NCI-H345 treated with DMSO at 0.1 percent for 48 hours (cell line): ENCODE measurements at regions not wholly inside any gene's neighbourhood (a gene's known extent, or its start where the extent isn't known, plus 50 kb on each side); places are given as distances from the start of the nearest gene placed in this dataset.
A peak's percentile ranks its signal among the peaks of the same experiment; 100 is the strongest.

ENCODE experiments used
- DNase-seq: peaks from one replicate; lab custom pipeline; 2025; ENCODE audit not compliant: unreplicated experiment; lab: John Stamatoyannopoulos, UW

- DNase-seq = no peak
Measured at GRCh38 chr11:19344661-19345518, 104.1 kb upstream of the E2F8 start.

- DNase-seq = no peak
Measured at GRCh38 chr11:19342036-19342435, 101.3 kb upstream of the E2F8 start.

- no peak for DNase-seq
Measured at GRCh38 chr11:19338375-19338774, 97.6 kb upstream of the E2F8 start.

GRCh38 chr11:19337779-19338178 lies 97.0 kb upstream of the E2F8 start:
- DNase-seq = no peak

- no peak for DNase-seq
Measured at GRCh38 chr11:19336331-19336730, 95.6 kb upstream of the E2F8 start.

- DNase-seq = no peak
Measured at GRCh38 chr11:19332476-19332875, 91.7 kb upstream of the E2F8 start.

- no peak for DNase-seq
Measured at GRCh38 chr11:19330416-19330815, 89.7 kb upstream of the E2F8 start.

- no peak for DNase-seq
Measured at GRCh38 chr11:19329970-19330369, 89.2 kb upstream of the E2F8 start.

- no peak for DNase-seq
Measured at GRCh38 chr11:19328586-19329311, 88.0 kb upstream of the E2F8 start.

GRCh38 chr11:19327280-19327679 lies 86.5 kb upstream of the E2F8 start:
- DNase-seq = no peak

GRCh38 chr11:19326499-19326898 lies 85.8 kb upstream of the E2F8 start:
- no peak for DNase-seq

GRCh38 chr11:19323502-19323901 lies 82.8 kb upstream of the E2F8 start:
- DNase-seq = no peak

- DNase-seq = no peak
Measured at GRCh38 chr11:19321351-19321750, 80.6 kb upstream of the E2F8 start.

GRCh38 chr11:19320827-19321226 lies 80.1 kb upstream of the E2F8 start:
- no peak for DNase-seq

- no peak for DNase-seq
Measured at GRCh38 chr11:19316434-19316833, 75.7 kb upstream of the E2F8 start.

GRCh38 chr11:19315511-19315910 lies 74.8 kb upstream of the E2F8 start:
- DNase-seq = no peak

- no peak for DNase-seq
Measured at GRCh38 chr11:19313140-19313539, 72.4 kb upstream of the E2F8 start.

- DNase-seq = peak; percentile 17
Measured at GRCh38 chr11:19311308-19312030, 70.7 kb upstream of the E2F8 start.

GRCh38 chr11:19307498-19307897 lies 66.8 kb upstream of the E2F8 start:
- no peak for DNase-seq

GRCh38 chr11:19306179-19306944 lies 65.6 kb upstream of the E2F8 start:
- no peak for DNase-seq

- DNase-seq = no peak
Measured at GRCh38 chr11:19301361-19301760, 60.6 kb upstream of the E2F8 start.
